HG03520 (cell line): ENCODE measurements at regions not wholly inside any gene's neighbourhood (a gene's known extent, or its start where the extent isn't known, plus 50 kb on each side); places are given as distances from the start of the nearest gene placed in this dataset.
A peak's percentile ranks its signal among the peaks of the same experiment; 100 is the strongest.

Experiments used
- ATAC-seq: cut with Tn5 transposase; IDR thresholded peaks from one replicate; pipeline ENCODE4 v1.9.1; 2021; ENCODE audit warnings: mild to moderate bottlenecking, moderate library complexity; ENCODE audit not compliant: unreplicated experiment

DNA sequence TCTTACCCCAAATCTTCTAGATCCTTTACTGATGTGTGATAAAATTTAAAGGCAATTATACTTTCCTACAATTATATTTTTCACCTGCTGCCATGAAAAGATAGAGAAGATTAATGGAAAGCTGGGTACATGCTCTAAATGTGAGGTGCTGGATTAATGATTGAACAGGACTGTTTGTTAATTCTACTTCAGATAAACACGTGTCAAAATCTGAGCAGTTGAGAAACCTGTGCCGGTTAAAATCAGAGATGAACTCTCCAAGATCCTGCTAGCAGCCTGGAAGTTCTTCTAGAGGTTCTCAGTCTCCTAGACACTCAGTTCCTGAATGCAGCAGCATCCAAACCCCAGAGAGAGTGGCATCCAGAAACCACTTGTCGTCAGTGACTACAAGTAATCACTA, 69.2 kb downstream of the INHBA start:
- no peak for ATAC-seq

DNA sequence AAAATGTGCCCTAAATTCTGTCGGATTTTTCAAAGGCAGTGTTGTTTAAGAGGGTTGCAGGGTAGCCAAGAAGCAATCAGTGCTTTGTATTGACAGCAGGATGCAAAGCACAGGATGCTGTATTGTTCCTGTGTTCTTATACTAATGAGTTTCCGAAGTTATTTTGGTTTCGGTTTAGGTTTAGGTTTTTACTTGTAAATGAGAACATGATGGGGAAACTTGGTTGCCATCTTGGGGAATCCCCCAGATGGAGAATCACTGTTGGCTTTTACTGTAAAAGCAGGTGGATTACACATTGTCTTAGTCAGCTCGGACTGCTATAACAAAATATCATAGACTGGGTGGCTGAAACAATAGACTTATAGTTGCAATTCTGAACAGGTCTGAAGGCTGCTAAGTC, 72.1 kb downstream of the INHBA start:
- ATAC-seq: peak; percentile 85

DNA sequence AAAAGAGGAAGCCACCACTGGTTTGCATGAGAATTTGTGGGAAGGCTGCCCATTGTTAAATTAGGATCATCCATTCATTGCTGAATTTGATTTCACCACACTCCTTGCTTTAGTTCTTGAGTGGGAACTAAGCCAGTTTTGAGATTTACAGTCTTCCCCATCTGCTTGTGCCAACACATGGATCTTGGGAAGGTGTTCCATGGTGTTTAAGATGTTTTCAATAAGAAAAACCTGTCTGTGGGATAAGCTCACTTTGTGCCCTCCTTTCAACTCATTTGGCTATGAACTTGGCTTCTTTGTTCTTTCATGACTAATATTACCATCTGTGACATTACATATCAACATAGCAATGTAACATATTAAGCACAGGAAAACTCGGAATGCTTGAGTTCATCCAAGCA, 73.2 kb downstream of the INHBA start:
- ATAC-seq: no peak

DNA sequence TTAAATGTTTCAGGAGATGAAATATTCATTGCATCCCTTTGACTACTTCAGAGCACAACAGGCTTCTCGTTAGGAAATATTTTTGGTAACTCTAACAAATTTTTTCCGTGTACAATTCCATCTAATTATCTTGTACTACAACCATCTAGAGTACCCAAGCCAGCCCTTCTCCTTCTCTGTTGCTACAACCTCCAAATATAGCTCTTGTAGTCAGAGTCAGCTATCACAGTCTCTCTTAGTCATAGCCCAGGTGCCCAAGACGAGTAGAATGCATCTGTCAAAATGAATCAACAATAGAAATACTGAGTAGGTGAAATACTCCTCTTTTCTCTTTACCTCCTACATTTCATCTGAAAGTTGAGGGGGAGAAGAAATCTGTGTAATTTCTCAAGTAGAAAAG, 74.0 kb downstream of the INHBA start:
- no peak for ATAC-seq

DNA sequence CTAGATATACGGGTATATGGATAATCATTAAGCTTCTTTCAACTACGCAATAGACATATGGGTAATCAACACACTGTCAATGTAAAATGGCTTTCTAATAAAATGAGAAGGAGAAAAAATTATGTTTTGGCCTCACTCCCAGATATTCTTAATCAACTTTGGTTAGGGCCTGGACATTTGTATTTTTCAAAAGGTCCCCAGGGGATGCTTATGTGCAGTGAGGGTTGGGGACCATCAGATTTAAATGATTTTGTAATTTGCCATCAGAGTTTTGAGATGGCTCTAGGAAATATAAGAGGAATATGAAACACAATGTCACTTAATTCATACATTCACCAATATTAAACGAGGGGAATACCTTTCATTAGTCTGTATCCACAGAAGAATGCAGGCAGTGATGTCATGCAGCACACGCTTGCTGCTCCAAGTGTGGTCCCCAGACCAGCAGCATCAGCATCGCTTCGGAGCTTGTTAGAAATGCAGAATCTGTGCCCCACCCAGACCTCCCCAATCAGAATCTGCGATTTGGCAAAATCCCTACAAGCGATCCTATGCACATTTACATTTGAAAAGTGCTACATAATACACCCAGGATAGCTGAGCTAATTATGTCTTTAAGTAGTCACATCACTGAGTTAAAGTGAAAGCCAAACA, 75.1 kb downstream of the INHBA start:
- no peak for ATAC-seq

DNA sequence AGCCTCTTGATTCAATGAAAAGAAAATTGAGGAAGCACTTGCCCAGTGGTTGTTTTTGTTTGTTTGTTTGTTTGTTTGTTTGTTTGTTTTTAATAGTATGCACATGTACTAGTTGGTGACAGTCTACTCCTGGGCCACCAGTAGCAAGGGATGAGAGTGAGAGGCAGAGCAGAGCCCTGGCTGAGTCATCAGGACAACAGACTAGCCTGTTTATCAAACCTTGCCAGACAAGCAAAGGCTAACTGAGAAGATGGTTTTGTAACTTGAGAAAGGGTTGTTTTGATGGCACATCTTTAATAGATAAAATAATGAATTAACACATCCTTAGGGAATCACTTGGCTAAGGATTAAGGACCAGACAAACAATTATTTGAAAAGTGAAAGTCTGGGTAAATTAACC, 78.1 kb downstream of the INHBA start:
- ATAC-seq: no peak

DNA sequence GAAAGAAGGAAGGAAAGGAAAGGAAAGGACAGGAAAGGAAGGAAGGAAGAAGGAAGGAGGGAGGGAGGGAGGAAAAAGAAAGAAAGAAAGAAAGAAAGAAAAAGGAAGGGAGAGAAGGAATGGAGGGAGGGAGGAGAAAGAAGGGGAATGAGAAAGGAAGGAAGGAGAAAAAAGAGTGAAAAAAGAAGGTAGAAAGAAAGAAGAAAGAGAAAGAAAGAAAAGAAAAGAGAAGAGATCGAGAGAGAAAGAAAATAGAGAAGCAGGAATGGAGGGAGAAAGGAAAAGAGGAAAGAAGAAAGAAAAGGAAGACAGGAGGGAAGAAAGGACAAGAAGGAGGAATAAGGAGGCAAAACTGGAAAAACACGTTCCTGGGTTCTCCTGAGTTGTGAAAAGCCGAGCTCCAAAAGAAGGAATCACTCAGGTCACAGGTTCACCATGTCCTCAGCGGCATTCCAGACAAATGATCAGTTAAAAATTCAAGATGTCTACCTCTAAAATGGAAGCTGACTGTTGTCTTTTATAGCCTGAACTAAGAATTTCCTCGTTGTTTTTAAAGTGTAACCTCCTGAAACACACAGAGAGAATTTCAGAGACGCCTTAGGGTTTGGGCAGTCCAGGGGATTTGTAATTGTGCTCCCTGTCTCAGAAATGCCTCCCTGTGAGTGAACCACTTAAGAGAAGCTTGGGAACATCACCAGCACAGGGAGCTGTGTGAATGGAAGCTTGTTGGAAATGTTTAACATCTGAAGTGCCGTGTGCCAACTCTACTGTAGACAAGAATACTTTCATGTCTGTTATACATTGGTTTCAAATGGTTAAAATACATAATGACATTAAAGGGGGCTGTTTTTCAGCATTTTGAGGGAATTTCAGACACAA, 80.7 kb downstream of the INHBA start:
- ATAC-seq: no peak

DNA sequence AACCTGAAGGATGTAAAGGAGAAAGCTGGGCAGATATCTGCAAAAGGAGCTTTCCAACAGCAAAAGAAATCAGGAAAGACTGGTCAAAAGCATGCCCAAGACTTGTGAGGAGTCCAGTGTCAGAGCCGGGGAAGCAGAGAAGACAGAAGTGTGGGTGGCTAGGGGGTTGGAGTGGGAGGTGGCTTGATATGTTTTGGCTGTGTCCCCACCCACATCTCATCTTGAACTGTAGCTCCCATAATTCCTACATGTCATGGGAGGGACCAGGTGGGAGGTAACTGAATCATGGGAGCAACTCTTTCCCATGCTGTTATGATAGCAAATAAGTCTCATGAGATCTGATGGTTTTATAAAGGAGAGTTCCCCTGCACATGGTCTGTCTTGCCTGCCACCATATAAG, 84.9 kb downstream of the INHBA start:
- no peak for ATAC-seq

DNA sequence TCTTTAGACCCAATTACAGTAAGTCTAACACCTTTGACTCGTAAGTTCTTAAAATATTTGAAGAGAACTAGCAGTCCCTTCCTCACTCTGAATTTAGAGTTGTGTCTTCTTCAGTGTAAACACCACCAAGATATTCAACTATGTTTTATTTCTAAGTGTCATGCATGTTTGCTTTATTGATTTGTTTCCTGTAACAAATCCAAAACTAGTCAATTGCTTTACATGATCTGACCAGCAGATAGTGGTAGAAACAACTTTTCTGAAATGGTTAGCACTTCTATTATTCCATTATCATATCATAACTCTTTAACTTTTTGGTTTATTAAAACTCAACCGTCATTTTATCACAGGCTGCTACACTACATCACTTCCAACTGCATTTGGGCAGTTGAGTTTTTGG, 90.1 kb downstream of the INHBA start:
- ATAC-seq: no peak

DNA sequence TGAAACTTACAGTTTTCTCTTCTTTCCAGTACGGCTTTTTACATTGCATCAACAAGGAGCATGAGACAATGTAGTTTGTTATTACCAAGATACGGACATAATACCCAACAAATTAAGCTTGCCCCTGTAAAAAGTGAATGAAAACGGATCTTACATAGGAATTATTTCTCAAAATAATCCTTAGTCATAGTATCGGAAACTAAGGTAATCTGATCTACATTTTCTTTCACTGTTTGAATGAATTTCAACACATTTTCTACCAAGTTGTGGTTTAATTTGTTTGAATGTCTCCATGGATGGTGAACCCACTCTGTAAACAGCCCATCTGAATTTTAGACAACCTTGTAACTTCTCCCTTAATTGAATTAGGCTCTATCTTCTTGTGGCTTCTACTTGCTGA, 90.5 kb downstream of the INHBA start:
- no peak for ATAC-seq

DNA sequence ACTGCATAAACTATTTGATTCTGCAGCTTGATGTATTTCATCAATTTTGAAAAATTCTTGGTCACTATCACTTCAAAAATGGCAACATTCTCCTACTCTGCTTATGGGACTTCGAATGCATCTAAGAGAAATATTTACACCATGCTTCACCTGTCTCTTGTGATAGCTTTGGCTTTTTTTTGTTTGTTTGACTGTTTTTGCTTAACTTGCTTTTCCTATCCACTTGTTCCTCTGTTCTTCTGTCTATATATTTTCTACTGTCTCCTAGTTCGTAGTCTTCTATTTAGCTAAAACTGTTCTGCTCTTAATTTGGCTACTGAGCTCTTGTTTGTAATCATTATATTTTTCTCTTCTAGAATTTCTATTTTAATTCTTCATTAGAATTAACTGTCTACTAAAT, 94.4 kb downstream of the INHBA start:
- no peak for ATAC-seq

DNA sequence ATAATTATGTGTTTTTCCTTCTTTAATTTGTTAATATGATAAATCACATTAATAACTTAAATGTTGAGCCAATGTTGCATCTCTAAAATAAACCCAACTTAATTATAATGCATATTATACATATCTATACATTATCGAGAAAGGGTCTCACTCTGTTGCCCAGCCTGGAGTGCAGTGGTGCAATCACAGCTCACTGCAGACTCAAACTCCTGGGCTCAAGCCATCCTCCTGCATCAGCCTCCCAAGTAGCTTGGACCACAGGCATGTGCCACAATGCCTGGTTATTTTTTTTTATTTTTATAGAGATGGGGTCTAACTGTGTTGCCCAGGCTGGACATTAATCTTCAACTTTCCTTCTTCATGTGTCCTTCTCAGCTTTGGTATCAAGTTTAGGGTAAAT, 98.9 kb downstream of the INHBA start:
- no peak for ATAC-seq

DNA sequence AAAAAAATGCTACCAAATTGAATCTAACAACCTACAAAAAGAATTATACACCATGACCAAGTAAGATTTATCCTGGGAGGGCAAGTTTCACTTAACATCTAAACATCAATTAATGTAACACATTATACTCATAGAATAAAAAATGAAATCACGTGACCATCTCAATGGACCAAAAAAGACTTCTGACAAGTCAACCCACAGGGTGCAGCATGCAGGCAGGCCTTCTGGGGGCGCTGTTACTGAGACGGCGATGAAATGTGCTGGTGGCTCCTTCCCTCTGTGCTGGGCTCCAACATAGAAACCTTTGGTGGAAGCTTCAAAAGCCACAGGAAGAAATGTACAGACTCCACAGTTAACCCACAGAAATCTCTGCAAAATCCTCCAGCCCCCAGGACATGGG, 103.1 kb downstream of the INHBA start:
- ATAC-seq: no peak

DNA sequence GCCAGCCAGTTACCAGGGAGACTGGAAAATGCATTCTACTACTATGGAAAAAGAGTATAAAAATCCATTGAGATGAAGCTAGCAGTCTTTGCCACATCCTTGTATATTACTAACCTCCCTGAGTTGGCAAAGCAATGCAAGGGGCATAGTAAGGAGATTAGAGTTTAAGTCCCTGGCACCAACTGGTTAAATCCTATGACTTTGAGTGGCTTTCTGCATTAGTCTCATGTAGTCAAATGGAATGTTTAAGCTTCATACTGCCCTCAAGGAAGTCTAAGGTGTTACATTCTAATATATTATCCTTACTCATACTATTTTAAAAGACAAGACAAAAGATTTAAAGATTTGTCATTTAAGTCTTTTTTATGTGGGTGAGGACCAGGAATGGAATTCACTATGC, 110.1 kb downstream of the INHBA start:
- ATAC-seq: no peak

DNA sequence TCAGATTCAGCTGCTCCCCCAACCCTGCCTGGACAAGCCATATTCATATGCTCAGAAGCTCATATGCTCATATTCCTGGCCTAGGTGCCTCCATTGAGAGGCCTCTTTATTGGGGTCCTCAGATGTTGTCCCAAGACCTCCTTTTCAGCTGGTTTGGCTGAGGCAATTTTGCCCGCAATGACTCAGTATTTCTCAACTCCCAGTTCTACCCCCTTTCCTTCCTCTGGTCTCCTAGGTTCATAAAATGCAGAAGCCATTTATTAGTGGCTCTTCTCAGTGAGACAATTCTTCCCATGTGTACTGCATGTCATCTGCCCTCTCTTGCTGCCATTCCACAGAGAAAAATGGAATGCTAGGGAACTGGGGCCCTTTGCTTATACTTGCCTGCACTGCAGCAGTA, 110.7 kb downstream of the INHBA start:
- ATAC-seq: no peak

DNA sequence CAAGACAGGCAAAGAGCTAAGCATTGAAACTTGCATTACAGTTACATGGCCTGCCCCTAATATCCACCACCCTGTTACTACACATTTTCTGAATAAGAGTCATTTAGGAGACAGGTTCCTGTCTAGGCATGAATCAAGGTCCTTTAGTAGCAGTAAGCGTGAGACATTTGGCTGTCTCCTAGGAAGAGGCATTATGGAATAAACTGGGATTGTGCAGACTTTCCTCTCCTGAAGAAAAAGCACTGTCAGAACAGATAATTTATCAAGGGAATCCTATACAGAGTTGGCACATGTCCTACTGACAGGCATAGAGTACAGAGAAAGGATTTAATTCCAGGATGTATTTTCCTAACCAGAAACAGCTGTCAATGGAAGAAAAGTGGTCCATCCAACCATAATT, 111.9 kb downstream of the INHBA start:
- no peak for ATAC-seq

DNA sequence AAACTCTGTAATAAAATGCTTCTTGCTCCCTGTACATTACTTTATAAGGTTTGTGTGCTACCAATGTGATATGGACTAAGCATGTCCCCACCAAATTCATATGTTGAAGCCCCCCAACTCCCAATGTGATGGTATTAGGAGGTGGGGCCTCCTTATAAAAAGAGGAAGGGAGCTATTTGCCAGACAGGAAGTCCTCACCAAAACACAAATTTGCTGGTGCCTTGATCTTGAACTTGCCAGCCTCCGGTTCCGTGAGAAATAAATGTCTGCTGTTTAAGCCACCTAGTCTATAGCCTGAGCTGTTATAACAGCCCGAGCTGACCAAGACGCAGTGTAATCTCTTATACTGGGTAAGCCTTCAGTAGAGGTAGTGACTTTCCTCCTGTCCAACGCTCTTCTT, 114.5 kb downstream of the INHBA start:
- ATAC-seq: no peak

DNA sequence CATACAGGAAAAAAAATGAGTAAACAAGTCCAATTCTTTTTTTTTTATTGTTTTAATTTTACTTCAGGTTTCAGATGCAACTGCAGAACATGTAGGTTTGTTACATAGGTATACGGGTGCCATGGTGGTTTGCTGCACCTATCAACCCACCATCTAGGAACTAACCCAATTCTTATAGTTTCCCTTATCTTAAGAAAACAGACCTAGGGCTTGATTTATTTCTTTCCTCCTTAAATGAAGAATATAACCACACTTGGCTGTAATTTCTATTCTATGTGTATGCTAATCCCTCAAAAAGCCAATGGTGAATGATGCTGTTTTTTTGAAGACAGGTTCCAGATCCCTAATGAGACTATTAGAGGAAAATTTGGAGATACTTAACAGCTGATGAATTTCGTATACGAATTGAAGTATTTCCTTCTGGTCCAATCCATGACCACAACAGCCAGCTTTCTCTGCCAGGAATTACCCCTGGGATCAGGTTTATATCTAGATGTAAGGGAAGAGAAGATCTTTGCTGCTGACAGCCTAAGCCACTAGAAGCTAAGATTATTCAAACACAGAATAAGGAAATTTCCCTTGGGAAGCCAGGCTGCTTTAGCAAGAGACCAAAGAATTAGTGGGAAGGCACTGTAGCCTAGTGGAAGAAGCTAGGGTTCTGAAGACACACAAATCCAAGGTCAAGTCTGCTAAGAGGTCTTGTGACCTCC, 115.8 kb downstream of the INHBA start:
- no peak for ATAC-seq

DNA sequence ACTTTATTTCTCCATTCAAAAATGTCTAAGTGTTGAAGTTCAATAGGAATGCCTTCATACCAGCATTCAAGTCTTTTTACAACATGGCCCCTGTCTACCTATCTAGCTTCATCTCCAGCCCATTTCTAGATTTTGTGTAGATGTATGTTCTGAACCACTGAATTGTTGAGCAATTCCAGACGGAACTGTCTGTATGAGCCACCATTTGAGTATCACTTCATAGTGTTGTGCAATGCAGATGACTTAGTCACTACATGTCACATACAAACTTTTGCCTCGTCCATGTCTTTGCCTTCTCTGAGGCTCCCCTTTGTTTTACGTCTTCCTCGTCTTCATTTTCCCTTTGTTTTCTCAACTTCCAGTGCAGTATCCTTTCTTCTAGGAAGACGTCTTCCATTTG, 118.1 kb downstream of the INHBA start:
- no peak for ATAC-seq

DNA sequence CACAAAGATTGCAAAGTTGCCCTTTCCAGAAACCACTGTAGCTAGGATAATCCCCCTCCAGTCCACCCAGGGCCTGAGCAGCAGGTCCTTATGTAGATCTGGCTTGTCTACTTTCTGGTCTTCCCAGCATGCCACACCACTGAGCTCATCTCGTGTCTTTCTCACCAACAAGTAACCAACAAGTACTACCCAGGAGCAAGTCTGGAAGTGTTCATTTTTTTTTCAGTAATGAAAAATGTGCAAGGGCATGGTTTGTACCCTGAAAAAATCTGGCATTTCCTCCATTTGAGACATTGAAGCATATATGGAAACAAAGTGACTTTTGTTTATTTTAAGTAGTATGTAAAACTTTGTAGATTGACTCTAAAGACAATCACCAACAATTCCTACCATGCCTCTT, 120.8 kb downstream of the INHBA start:
- no peak for ATAC-seq

DNA sequence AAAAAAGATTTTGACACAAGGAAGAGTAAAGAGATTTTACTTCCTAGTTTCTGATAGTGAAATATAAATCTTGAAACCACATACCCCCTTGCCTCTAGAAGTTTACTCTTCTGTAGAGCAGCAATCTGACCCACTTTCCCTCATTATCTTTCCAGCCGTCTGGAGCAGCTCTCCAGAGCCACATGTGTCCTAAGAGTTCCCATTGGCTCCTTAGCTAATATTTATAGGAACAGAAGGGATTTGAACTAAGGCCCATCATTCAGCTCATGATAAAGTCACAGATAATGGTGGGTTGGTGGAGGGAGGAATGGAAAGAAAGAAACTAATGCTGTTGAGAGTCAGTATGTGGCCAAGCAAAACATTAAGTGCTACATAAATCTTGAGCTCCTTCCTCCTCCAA, 121.8 kb downstream of the INHBA start:
- ATAC-seq: no peak
